Gastrocnemius medialis (tissue), 4 donors: ENCODE measurements at regions not wholly inside any gene's neighbourhood (a gene's known extent, or its start where the extent isn't known, plus 50 kb on each side); places are given as distances from the start of the nearest gene placed in this dataset.

Experiments used
- POLR2A ChIP-seq, 2 donors: fragments of 450-650 bp; IDR thresholded peaks; one replicate each; pipeline ENCODE4 v1.6.1; 2017; ENCODE audit warnings: antibody characterized with exemption in 2 of 2, mild to moderate bottlenecking in 2 of 2, moderate library complexity in 2 of 2
- TF ChIP-seq, protein P1 (sequence below), 5 experiments: fragments of 450-650 bp in 3 of 5; fragments of 200-600 bp in 2 of 5; sonication (generic) in 2 of 5; IDR thresholded peaks in 4 of 5; conservative IDR thresholded peaks in 1 of 5; 1 replicate in 4 of 5; 2 replicates in 1 of 5; pipeline ENCODE4 v1.5.1; 2016 to 2019; ENCODE audit warnings: antibody characterized with exemption in 5 of 5, mild to moderate bottlenecking in 3 of 5, moderate library complexity in 3 of 5

DNA sequence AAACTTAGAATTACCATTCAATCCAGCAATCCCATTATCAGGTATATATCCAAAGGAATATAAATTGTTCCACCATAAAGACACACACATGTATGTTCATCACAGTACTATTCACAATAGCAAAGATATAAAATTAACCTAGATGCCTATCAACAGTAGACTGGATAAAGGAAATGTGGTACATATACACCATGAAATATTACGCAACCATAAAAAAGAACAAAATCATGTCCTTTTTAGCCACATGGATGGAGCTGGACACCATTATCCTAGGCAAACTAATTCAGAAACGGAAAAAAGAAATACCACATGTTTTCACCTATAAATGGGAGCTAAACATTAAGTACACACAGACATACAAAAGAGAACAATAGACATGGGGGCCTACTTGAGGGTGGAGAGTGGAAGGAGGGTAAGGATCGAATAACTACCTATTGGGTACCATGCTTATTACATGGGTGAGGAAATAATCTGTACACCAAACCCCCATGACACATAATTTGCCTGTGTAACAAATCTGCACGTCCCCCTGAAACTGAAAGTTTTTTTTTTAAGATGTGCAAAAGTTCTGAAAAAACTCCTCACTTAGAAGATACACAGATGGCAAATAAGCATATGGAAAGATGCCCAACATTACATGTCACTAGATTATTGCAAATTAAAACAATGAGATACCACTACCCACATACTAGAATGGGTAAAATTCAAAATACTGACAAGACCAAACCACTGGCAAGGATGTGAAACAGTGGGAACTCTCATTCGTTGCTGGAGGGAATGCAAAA, 313.0 kb upstream of the CD180 start:
- TF ChIP-seq, protein P1, sequence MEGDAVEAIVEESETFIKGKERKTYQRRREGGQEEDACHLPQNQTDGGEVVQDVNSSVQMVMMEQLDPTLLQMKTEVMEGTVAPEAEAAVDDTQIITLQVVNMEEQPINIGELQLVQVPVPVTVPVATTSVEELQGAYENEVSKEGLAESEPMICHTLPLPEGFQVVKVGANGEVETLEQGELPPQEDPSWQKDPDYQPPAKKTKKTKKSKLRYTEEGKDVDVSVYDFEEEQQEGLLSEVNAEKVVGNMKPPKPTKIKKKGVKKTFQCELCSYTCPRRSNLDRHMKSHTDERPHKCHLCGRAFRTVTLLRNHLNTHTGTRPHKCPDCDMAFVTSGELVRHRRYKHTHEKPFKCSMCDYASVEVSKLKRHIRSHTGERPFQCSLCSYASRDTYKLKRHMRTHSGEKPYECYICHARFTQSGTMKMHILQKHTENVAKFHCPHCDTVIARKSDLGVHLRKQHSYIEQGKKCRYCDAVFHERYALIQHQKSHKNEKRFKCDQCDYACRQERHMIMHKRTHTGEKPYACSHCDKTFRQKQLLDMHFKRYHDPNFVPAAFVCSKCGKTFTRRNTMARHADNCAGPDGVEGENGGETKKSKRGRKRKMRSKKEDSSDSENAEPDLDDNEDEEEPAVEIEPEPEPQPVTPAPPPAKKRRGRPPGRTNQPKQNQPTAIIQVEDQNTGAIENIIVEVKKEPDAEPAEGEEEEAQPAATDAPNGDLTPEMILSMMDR (IDR thresholded peaks at IDR 0.05 in 4 of 5, conservative IDR thresholded peaks at IDR 0.05 in 1 of 5): no peak
- no peak for TF ChIP-seq POLR2A (IDR thresholded peaks at IDR 0.05)
